Hematopoietic multipotent progenitor cell treated with erythropoietin and hydrocortisone succinate and interleukin-3 and kit ligand, for 6 days (in vitro differentiated cells): ENCODE measurements at regions not wholly inside any gene's neighbourhood (a gene's known extent, or its start where the extent isn't known, plus 50 kb on each side); places are given as distances from the start of the nearest gene placed in this dataset.
"Not testable (repeated sequence)": the region's sequence is repeated elsewhere in the genome, so short reads cannot be mapped to it uniquely, and the experiment has no call there.

Experiments
- DNase-seq: peaks from one replicate; pipeline ENCODE4 v3.0.0-alpha.2; 2015

GRCh38 chr13:83453723-83454122 is 428.6 kb downstream of the SLITRK1 start:
- DNase-seq = no peak

GRCh38 chr13:83453300-83453699 is 429.0 kb downstream of the SLITRK1 start:
- no peak for DNase-seq

- no peak for DNase-seq
Observed at GRCh38 chr13:83452292-83452950, 429.9 kb downstream of the SLITRK1 start.

- no peak for DNase-seq
Observed at GRCh38 chr13:83450591-83450990, 431.7 kb downstream of the SLITRK1 start.

- DNase-seq = no peak
Observed at GRCh38 chr13:83449668-83450395, 432.4 kb downstream of the SLITRK1 start.

GRCh38 chr13:83440465-83440864 is 441.8 kb downstream of the SLITRK1 start:
- no peak for DNase-seq

- not testable (repeated sequence) for DNase-seq
Observed at GRCh38 chr13:83439464-83439863, 442.8 kb downstream of the SLITRK1 start.

- DNase-seq = no peak
Observed at GRCh38 chr13:83423861-83424260, 458.4 kb downstream of the SLITRK1 start.

- DNase-seq = no peak
Observed at GRCh38 chr13:83423381-83423780, 458.9 kb downstream of the SLITRK1 start.

- no peak for DNase-seq
Observed at GRCh38 chr13:83414393-83414792, 467.9 kb downstream of the SLITRK1 start.

GRCh38 chr13:83386609-83387008 is 495.7 kb downstream of the SLITRK1 start:
- DNase-seq = no peak

GRCh38 chr13:83378908-83379307 is 503.4 kb downstream of the SLITRK1 start:
- DNase-seq = no peak

- DNase-seq = no peak
Observed at GRCh38 chr13:83377491-83377890, 504.8 kb downstream of the SLITRK1 start.

GRCh38 chr13:83372786-83373185 is 509.5 kb downstream of the SLITRK1 start:
- DNase-seq = no peak

- DNase-seq = no peak
Observed at GRCh38 chr13:83365723-83366122, 516.6 kb downstream of the SLITRK1 start.

- DNase-seq = no peak
Observed at GRCh38 chr13:83355041-83355440, 527.2 kb downstream of the SLITRK1 start.

- DNase-seq = no peak
Observed at GRCh38 chr13:83352391-83352790, 529.9 kb downstream of the SLITRK1 start.

- DNase-seq = no peak
Observed at GRCh38 chr13:83350569-83350968, 531.7 kb downstream of the SLITRK1 start.

GRCh38 chr13:83344518-83344917 is 537.8 kb downstream of the SLITRK1 start:
- DNase-seq = no peak

GRCh38 chr13:83340170-83340569 is 542.1 kb downstream of the SLITRK1 start:
- no peak for DNase-seq

GRCh38 chr13:83333614-83334388 is 548.5 kb downstream of the SLITRK1 start:
- no peak for DNase-seq

GRCh38 chr13:83332751-83333150 is 549.5 kb downstream of the SLITRK1 start:
- no peak for DNase-seq

- no peak for DNase-seq
Observed at GRCh38 chr13:83327091-83327490, 555.2 kb downstream of the SLITRK1 start.
